HG03354 (cell line): ENCODE measurements at regions not wholly inside any gene's neighbourhood (a gene's known extent, or its start where the extent isn't known, plus 50 kb on each side); places are given as distances from the start of the nearest gene placed in this dataset.

ENCODE experiments used
- ATAC-seq: cut with Tn5 transposase; IDR thresholded peaks from one replicate; pipeline ENCODE4 v1.9.1; 2021; ENCODE audit warnings: mild to moderate bottlenecking; ENCODE audit not compliant: unreplicated experiment, poor library complexity, severe bottlenecking

DNA sequence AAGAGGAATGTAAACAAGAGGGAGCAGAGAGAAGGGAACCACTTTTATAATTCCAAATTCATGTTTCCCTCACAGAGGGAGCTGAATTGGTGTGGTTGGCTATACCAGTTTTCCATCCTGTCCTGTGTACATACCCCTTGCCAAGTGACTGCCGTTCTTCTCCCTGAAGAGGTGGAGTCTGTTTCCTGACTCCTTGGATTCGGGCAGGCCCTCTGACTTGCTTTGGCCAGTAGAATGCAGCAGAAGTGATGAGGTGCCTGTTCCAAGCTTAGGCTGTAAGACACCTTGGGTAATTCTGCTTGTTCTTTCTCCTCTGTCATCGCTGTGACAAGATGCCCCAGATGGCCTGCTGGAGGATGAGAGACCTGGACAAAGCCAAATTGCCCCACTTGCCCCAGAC is 124.7 kb downstream of the UCHL1 start:
- no peak for ATAC-seq

DNA sequence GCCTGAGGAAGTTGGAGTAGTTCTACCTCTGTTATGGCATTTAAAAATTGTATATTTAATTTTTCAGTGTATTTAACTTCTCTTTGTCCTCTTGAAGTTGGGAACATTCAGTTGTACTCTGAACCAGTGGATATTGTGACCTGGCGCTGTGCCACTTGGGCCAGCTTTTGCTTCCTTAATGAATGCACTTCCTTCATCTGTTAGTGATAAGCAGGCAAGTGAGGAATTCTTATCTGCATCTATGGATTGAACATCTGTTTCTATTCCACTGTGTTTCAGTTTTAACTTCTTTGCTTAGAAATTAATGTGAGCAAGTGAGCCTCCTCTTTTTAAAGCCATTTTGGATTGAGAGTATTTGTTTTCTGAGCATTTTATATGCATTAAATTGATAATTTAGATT is 128.3 kb downstream of the UCHL1 start:
- ATAC-seq = no peak

DNA sequence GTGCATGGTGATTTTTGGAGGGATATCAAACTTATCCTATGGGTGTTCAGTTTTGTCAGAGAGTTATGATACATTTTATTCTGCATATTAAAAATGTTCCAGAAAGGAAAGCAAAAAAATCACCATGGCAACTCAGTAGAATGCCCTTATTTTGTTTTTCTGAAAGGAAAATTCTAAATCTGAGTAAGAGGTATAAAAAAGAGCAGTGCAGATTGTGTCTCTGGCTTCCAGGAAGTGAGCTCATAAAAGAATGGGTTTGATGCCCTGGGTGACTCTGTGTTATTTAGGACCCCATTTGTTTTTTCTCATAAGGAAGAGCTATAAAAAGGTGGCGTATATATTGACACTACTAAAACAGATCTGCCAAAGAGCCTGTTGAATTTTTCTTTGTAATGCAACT is 128.8 kb downstream of the UCHL1 start:
- ATAC-seq = no peak

DNA sequence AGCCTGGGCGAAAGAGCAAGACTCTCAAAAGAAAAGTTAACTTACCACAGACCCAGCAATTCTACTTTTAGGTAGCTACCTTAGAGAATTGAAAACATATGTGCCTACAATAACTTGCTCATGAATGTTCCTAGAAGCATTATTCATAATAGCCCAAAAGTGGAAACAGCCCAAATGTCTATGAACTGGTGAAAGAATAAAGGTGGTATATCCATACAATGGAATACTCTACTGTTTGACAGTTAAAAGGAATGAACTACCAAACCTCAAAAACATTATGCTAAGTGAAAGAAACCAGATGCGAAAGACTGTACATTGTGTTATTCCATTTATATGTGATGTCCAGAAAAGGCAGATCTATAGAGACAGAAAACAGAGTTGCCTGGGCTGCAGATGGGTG is 131.4 kb downstream of the UCHL1 start:
- ATAC-seq = no peak

DNA sequence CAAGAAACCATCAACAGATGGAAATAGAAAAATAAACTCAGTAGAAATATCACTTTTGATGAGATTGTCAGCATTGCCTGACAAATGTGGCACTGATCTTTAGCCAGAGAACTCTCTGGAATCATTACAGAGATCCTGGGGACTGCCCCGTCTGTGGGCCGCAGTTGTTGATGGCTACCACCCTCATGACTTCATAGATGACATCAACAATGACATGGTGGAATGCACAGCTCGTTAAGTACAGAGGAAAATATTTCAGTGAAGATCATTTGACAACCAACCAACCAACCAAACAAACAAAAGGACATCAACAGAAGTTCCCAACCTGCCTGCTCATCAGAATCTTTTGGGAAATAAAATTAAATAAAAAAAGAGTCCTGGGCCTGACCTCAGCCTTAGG is 132.6 kb downstream of the UCHL1 start:
- no peak for ATAC-seq

DNA sequence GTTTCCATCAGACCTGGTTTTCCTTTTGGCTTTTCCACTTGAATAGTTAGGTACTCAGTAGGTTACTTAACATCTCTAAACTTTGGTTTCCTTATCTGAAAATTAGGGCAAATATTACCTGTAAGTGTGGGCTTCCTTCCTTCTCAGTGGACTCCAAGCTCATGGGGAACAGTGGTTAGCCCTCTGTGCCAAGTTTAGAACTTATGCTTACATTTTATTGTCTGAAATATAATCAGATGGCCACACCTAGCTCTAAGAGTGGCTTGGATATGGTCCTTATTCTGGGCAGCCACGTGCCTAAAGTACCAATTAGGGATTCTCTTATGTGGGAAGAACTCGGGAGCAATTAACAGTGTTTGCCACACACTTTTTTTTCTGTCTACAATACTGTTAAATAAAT is 133.9 kb downstream of the UCHL1 start:
- no peak for ATAC-seq

DNA sequence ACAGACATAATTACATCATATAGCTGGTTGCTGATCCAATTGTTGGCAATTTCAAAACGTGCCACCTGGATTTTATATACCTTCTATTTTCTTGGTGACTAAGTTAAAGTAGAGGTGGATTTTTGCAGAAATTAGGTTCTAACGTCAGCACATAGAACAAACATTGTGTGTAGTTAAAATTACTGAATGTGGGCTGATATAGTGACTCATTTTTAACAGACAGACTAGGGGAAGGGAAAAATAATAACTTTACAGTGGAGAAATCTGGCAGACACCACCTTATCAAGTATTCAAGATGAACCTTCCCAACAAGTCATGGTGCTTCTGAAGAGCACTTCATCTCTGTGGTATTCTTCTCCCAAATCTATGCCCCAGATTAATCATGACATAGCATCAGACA is 134.5 kb downstream of the UCHL1 start:
- ATAC-seq = no peak

DNA sequence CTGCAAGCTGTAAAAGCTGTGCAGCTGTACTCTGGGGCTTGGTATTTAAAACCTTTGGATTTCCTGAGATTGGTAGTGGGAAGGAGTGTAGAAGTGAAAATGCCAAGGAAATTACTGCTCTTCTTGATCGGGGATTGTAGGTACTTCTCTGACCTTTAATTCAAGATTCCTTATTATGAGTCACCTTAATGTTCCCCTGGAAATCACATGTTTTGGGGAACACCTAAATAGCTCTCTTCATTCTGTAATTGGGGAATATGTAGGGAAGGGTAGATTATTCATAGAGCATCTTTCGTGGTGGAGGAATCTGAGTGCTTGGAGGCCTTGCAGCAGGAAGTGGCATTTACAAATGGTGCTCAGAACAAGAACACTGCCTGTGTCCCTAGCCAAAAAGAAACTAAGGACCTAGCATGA is 137.8 kb downstream of the UCHL1 start:
- no peak for ATAC-seq

DNA sequence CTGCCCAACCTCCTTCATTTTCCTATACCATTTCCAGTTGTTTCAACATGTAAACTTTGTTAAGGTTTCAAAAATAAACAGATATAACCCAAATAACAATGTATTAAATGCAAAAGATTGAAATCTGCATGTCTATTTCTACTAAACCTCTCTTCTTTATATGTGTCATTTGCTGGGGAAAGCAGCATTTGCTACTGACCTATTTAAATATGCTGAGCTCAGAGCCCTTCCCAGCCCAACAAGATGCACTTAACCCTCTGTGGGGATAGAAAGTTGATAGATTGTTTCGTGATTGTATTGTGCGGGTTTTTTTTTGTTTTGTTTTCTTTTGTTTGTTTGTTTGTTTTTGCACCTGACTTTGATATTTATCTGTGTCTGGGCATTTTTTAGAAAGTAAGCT is 139.5 kb downstream of the UCHL1 start:
- ATAC-seq = no peak

DNA sequence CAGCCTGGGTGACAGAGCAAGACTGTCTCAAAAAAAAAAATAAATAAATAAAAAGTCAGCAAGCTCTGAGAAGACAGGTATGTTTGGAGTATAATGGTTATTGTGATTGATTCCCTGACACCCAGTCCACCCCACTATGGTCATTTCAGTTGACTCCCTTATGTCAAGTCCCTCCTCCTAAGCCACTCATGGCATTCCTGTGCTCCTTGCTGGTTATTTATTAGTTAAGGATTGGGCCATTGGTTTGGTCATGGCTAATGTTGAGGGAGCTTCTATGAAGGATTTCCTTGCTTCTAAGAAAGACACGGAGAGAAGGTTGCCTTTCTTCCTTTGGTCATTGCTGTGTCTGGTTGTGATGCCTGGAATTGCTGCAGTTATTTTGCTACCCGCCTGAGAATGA is 140.1 kb downstream of the UCHL1 start:
- ATAC-seq = no peak

DNA sequence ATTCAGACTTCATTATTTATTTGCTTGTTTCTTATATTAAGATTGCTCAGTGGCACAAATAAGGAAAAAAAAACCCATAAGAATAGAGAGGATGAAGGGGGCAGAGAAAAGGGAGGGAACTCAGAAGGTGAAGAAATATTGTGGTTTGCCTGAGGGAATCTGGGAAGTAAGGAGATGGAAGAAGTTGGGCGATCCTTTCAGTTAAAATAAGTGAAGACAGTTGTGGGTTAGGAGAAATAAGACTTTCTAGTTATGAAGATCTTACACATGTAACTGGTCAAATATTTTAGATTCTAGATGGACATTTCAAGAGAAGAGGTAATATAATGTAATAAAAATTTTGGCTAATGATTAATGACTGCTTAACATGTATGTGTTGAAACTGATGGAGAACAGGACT is 138.7 kb upstream of the LIMCH1 start:
- no peak for ATAC-seq

DNA sequence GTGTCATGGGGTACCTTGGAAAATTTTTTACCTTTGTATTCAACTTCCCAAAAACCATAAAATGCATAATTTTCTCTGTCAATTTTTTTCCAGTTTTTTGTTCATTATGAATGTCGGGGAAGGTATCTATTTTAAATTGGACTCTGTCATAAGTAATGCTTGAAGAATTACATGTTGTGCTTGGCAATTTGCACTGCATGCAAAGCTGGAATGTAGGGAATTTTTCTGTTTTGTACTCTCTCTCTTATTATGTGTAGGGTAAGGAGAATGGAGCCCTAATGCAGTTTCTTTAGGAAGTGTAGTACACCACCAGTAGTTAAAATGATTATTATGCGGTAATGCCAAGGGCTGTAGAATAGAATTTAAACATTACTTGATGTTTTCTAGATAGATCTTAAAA is 137.7 kb upstream of the LIMCH1 start:
- ATAC-seq = no peak

DNA sequence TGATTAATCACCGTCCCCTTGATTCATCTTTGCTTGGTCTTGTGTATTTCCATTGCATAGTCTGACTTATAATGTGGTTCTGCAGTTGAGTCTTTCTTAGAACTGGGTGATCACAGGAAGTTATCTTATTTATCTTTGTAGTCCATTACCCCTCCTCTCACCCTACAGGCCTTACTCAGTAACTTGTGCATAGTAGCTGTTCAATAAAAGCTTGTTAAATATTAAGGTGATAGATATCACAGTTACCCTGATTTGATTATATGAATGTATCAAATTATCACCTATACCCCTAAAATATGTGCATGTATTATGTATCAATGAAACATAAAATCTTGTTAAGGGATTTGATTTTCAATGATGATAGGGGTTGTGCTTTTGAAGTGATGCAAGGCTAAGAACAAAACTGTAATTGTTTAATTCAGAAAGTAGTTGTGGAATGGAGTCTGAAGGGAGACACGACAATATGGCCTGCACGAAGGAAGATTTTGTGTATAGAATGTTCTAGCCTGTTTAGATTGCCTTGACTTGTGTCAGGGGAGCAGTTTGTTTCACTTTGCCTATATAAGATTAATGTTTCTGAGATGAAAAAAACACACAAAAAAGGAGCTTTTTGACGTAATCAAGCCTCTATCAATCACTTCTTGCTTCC is 132.4 kb upstream of the LIMCH1 start:
- ATAC-seq = no peak

DNA sequence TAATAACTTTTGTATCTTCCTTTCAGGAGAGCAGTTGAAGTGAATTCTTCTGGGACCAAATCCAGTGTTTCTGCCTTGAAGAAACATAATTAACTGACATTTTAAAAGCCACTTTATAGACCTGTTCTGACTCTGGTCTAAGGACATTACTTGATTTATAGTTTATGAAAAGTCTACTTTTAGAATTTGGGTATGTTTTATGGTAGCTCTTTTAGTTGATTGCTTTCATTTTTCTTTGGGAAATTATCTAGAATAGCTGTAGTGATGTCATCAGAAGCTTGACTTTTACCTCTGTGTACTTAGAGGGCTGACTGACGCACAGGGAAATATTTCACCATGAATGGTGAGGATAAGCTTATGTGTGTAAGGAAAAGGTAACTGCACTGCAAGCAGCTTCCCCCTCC is 131.8 kb upstream of the LIMCH1 start:
- no peak for ATAC-seq

DNA sequence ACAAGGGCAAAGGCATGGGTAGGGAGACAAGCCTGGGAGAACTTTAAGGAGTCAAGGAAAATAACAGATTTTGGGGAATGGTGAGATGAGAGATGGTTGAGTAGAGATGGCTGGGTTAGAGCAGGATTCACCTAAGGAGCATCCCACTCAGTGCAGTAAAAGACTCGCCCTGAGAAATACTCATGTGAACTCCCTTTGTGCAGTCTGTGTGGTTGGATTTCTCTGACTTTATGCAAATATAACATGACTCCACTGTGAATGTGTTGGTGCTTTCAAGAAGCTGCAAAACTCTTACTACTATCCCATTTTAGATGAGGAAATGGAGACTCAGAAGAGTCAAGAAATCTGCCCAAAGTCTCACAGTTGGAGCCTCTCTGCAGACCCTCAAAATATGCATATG is 129.8 kb upstream of the LIMCH1 start:
- ATAC-seq = no peak

DNA sequence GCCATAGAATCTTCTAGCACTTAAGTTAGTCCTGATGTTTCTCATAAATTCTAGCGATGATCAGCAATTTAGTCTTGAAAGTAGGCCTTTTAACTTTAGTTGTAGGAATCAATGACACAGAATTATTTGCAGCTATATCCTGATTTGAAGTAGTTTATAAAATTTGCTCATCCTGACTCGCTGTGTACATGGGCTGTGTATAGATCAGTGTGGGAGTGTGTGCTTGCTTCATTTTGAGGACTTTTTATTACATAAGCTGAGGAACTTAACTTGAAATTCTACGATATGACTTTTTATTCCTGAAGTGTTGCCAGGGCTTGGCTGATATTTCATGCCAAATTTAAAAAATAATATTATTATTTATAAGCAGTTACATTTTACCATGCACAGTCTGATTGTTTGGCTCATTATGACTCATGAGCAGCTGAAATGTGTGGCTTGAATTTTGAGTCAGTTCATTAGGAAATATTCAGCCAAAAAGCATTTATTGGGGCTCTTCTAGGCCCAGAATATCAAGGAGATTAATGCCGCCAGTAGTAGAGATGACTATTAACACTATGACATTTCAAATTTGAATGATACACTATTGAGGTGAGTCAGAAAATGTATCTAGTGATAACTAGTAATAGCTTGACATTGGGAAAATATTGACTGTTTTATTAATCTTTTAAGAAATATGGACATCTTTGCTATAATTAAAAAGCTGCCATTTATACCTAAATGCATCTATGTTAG is 128.9 kb upstream of the LIMCH1 start:
- ATAC-seq = no peak

DNA sequence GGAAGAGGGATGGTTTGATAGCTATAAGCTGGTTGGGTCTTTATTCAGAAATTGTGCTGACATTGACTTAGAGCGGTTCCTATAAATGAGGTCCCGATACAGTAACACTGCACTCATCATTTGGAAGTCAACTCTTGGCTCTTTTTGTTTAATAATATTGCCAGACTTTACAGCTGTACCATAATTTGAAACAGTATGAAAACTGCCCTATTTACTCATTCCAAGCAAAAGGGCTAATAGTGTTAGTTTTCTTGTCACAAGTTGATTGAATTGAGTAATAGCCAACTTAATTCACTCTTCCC is 128.4 kb upstream of the LIMCH1 start:
- no peak for ATAC-seq

DNA sequence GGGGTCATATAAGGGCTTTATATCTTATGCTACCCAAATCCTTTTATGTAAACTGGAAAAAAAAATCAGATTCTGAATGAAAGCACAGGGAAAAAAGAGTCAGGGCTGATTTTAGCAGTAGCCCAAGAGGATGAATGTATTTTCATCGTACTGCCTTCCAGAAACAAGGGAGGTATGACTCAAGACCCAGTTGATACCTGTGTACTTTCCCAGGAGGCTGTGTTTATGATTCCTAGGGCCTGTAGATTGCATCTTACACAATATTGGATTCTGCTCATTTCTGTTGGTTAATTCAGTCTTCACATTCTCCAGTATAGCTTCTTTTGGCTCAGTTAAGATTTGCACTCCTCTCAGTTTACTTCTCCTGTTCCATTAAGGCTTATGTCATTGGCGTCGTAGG is 127.9 kb upstream of the LIMCH1 start:
- no peak for ATAC-seq

DNA sequence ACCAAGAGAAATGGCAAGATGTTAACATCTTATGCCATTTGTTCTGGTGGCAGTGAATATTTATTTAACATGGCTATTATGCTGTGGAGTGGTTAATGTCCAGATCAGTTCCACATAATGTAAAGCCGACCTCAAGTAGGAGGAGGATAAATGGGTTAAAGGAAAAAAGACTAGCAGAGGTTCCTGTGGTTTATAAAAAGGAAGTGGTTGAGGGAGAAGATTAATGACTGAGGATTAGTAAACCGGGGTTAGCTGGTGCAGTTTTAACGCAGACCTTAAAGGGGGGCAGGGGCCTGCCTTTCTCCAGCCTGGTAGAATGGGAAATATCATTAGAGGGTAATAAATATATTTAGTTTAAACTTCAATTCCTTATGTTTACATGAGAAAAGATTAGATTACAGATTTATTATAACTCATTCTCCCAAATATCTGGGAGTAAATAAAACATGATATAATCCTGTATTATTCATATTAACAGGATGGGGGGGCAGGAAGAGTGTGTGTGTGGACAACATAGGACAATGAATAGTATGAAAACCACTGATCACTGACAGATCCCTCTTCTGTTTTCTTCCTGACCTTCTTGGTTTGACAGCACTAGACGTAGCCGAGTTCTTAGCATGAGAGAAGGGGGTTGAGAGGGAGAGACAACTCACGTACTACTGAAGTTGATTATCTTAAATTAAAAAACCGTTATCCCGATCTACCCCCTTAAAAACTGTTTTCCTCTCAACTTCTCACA is 124.1 kb upstream of the LIMCH1 start:
- ATAC-seq = no peak

DNA sequence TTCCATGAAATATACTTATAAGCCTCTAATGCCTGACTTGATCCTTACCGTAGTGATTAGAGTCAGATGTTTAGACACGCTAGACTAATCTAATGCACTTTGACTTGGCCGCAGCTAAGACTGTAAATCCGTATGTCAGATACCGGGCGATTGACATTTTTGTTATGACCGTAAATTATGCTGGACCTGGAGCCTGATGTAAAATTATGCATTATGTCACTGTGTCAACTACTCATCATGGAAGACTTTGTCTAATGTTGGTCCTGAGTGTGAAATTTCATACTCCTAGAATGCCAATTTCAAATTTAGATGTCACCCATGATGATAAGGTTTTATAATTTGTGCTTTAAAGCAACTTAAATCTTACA is 123.6 kb upstream of the LIMCH1 start:
- no peak for ATAC-seq

DNA sequence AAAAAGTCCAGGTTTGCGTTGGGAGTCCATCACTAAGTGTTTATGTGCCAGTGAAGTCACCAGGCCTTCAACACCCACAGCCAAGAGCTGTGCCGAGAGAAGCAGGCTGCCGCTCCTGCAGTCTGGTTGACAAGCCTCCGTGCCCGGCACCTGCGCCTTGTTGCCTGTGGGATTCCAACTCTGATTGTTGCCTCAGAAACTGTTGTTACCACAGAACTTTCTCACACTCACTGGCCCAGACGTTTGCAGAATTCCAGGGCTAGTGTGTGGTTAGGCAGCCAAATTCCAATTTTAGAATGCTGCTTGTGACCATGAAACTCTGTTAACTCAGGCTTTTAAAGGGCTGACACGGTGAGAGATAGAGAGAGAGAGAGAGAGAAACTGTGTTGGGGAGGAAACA is 119.5 kb upstream of the LIMCH1 start:
- no peak for ATAC-seq
